H9 (cell line): ENCODE measurements at regions not wholly inside any gene's neighbourhood (a gene's known extent, or its start where the extent isn't known, plus 50 kb on each side); places are given as distances from the start of the nearest gene placed in this dataset.

Source experiments
- DNase-seq: peaks from one replicate; pipeline ENCODE4 v3.0.0-alpha.2; 2017
- H2AFZ ChIP-seq: one replicate; pipeline ENCODE4 v1.6.1; 2013; ENCODE audit warnings: mild to moderate bottlenecking, low read length, control low read depth, moderate library complexity
- H2AK5ac ChIP-seq: 2 replicates; pipeline ENCODE4 v1.6.1; 2013; ENCODE audit warnings: low read length, control low read depth, mixed read lengths; ENCODE audit not compliant: insufficient read length
- H2BK120ac ChIP-seq: one replicate; pipeline ENCODE4 v1.6.1; 2013; ENCODE audit warnings: low read depth, mild to moderate bottlenecking, low read length, control low read depth, inconsistent platforms; ENCODE audit not compliant: poor library complexity, severe bottlenecking
- H2BK12ac ChIP-seq: 2 replicates; pipeline ENCODE4 v1.6.1; 2013; ENCODE audit warnings: low read length, control low read depth, mixed read lengths, low read depth; ENCODE audit not compliant: insufficient read length
- H2BK15ac ChIP-seq: 2 replicates; pipeline ENCODE4 v1.6.1; 2013; ENCODE audit warnings: low read depth, low read length, control low read depth
- H2BK20ac ChIP-seq: one replicate; pipeline ENCODE4 v1.6.1; 2013; ENCODE audit warnings: low read depth, mild to moderate bottlenecking, low read length, control low read depth, inconsistent platforms; ENCODE audit not compliant: poor library complexity, severe bottlenecking
- H2BK5ac ChIP-seq: 2 replicates; pipeline ENCODE4 v1.6.1; 2013; ENCODE audit warnings: low read length, control low read depth, mixed read lengths; ENCODE audit not compliant: insufficient read length
- H3K14ac ChIP-seq: 2 replicates; pipeline ENCODE4 v1.6.1; 2013; ENCODE audit warnings: low read length, control low read depth; ENCODE audit not compliant: insufficient read depth
- H3K18ac ChIP-seq: 2 replicates; pipeline ENCODE4 v1.6.1; 2013; ENCODE audit warnings: low read depth, mild to moderate bottlenecking, mixed read lengths, low read length, control low read depth; ENCODE audit not compliant: insufficient read length
- H3K23ac ChIP-seq: 2 replicates; pipeline ENCODE4 v1.6.1; 2013; ENCODE audit warnings: low read length, control low read depth, mixed read lengths, low read depth; ENCODE audit not compliant: insufficient read length
- H3K23me2 ChIP-seq: 2 replicates; pipeline ENCODE4 v1.6.1; 2013; ENCODE audit warnings: low read depth, mild to moderate bottlenecking, mixed read lengths, low read length, control low read depth; ENCODE audit not compliant: insufficient read length, poor library complexity, severe bottlenecking
- H3K27ac ChIP-seq: 2 replicates; pipeline ENCODE4 v1.5.1; 2013; ENCODE audit warnings: low read length, control low read depth, mixed read lengths, low read depth; ENCODE audit not compliant: insufficient read length
- H3K27me3 ChIP-seq: 2 replicates; pipeline ENCODE4 v1.6.1; 2013; ENCODE audit warnings: low read length, control low read depth, inconsistent platforms; ENCODE audit not compliant: insufficient read depth
- H3K4ac ChIP-seq: 2 replicates; pipeline ENCODE4 v1.6.1; 2013; ENCODE audit warnings: low read depth, mild to moderate bottlenecking, control low read depth, inconsistent platforms, low read length, moderate library complexity
- H3K4me1 ChIP-seq: 2 replicates; pipeline ENCODE4 v1.6.1; 2013; ENCODE audit warnings: low read length, control low read depth, inconsistent platforms; ENCODE audit not compliant: insufficient read depth
- H3K4me2 ChIP-seq: 2 replicates; pipeline ENCODE4 v1.6.1; 2013; ENCODE audit warnings: low read length, control low read depth, mixed read lengths; ENCODE audit not compliant: insufficient read length, insufficient read depth
- H3K56ac ChIP-seq: 2 replicates; pipeline ENCODE4 v1.6.1; 2013; ENCODE audit warnings: low read depth, mild to moderate bottlenecking, mixed read lengths, low read length, control low read depth; ENCODE audit not compliant: insufficient read length
- H3K79me1 ChIP-seq: 2 replicates; pipeline ENCODE4 v1.6.1; 2013; ENCODE audit warnings: low read depth, mild to moderate bottlenecking, moderate library complexity, low read length, control low read depth, inconsistent platforms; ENCODE audit not compliant: insufficient read depth, poor library complexity, severe bottlenecking
- H3K79me2 ChIP-seq: 2 replicates; pipeline ENCODE4 v1.6.1; 2013; ENCODE audit warnings: low read length, control low read depth, inconsistent platforms; ENCODE audit not compliant: insufficient read depth
- H3K9ac ChIP-seq: 2 replicates; pipeline ENCODE4 v1.6.1; 2013; ENCODE audit warnings: low read length, control low read depth, mixed read lengths; ENCODE audit not compliant: insufficient read length; ENCODE audit errors: extremely low read depth
- H3K9me3 ChIP-seq: one replicate; pipeline ENCODE4 v1.6.1; 2013; ENCODE audit warnings: low read depth, low read length, inconsistent platforms; ENCODE audit not compliant: control insufficient read depth
- H3T11ph ChIP-seq: one replicate; pipeline ENCODE4 v1.6.1; 2013; ENCODE audit warnings: mild to moderate bottlenecking, low read length, control low read depth, inconsistent platforms
- H4K20me1 ChIP-seq: one replicate; pipeline ENCODE4 v1.6.1; 2013; ENCODE audit not compliant: control insufficient read depth, insufficient read length, insufficient read depth
- H4K5ac ChIP-seq: 2 replicates; pipeline ENCODE4 v1.6.1; 2013; ENCODE audit warnings: low read depth, mild to moderate bottlenecking, mixed read lengths, low read length, control low read depth; ENCODE audit not compliant: insufficient read length
- H4K8ac ChIP-seq: replicated peaks from 2 replicates; pipeline ENCODE4 v1.6.1; 2013; ENCODE audit warnings: low read length, control low read depth, mixed read lengths, low read depth; ENCODE audit not compliant: insufficient read length
- H4K91ac ChIP-seq: 2 replicates; pipeline ENCODE4 v1.6.1; 2013; ENCODE audit warnings: low read depth, mild to moderate bottlenecking, moderate library complexity, mixed read lengths, low read length, control low read depth; ENCODE audit not compliant: insufficient read length
- H3K27ac Mint-ChIP-seq, 3 experiments: 2 replicates in 2 of 3; 3 replicates in 1 of 3; pipeline ENCODE4 v1.8.0; 2020 to 2021; ENCODE audit warnings: mixed read lengths in 3 of 3, mild to moderate bottlenecking in 1 of 3, moderate library complexity in 1 of 3
- H3K27me3 Mint-ChIP-seq: 2 replicates; pipeline ENCODE4 v1.8.0; 2021; ENCODE audit warnings: low read depth, mild to moderate bottlenecking, moderate library complexity, mixed read lengths
- H3K36me3 Mint-ChIP-seq, 3 experiments: 2 replicates in 2 of 3; 3 replicates in 1 of 3; pipeline ENCODE4 v1.8.0; 2020 to 2021; ENCODE audit warnings: low read depth in 3 of 3, mixed read lengths in 3 of 3; ENCODE audit not compliant: insufficient read depth in 1 of 3
- H3K4me1 Mint-ChIP-seq, 2 experiments: 2 replicates each; pipeline ENCODE4 v1.8.0; 2020; ENCODE audit warnings: mixed read lengths in 2 of 2
- H3K4me3 Mint-ChIP-seq, 2 experiments: 2 replicates in 1 of 2; 3 replicates in 1 of 2; pipeline ENCODE4 v1.8.0; 2020 to 2021; ENCODE audit warnings: mild to moderate bottlenecking in 2 of 2, mixed read lengths in 2 of 2, moderate library complexity in 1 of 2
- H3K9me3 Mint-ChIP-seq, 2 experiments: 2 replicates in 1 of 2; 3 replicates in 1 of 2; pipeline ENCODE4 v1.8.0; 2020; ENCODE audit warnings: mild to moderate bottlenecking in 2 of 2, mixed read lengths in 2 of 2, moderate library complexity in 1 of 2
- CTCF ChIP-seq: fragments of 200-600 bp; sonication (generic); conservative IDR thresholded peaks from 3 replicates; pipeline ENCODE4 v1.8.0; 2021; ENCODE audit warnings: antibody characterized with exemption, mild to moderate bottlenecking
- whole genome bisulfite sequencing: extraction: QIAGEN DNeasy Blood & Tissue Kit; methylation state at CpG from one replicate; pipeline ENCODE4 v1.1.7; 2013; ENCODE audit warnings: missing lambda C conversion rate, low lambda C conversion rate, mixed read lengths; ENCODE audit not compliant: insufficient read length; ENCODE audit errors: extremely low coverage; 5-methylcytosine and 5-hydroxymethylcytosine counted together

DNA sequence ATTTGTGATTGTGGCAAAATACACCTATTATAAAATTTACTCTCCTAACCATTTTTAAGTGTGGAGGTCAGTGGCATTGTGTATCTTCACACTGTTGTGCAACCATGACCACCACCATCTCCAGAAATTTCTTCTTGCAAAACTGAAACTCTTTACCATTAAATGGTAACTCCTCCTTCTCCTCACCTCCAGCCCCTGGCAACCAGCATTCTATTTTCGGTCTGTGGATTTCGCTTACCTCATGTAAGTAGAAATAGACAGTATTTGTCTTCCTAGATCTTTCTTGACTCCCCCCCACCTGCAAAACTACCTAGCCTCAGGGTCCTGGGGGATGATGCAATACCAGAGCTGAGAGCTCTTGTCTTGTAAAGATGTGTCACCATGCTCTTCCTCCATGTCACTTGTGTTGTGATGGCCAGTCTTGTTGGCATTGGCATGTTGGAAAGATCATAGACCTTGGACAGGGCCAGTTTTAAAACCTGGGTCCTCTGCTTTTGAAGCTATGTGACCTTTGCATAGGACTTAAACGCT lies 71.1 kb upstream of the EMX2 start:
- Mint-ChIP-seq H3K4me3 (no peak overlapping the region), H3K4me1 (peaks cover 4 to 8% of the 10 kb centered on the region in 2 experiments), H3K9me3 (no peaks in the 10 kb centered on the region), H3K36me3 (peaks cover 0 to under 1% (median 0%) of the 10 kb centered on the region in 3 experiments; a peak in 2 of 7 replicates), H3K27ac (no peak overlapping the region), H3K27me3 (peaks cover 30% of the 10 kb centered on the region)
- no peak overlapping the region for H2AK5ac ChIP-seq
- no peak overlapping the region for H3K14ac ChIP-seq
- no peak overlapping the region for H2BK20ac ChIP-seq
- H3K56ac ChIP-seq, result no peak overlapping the region
- no peak overlapping the region for H2AFZ ChIP-seq
- no CpG with 5 or more reads among the region's 3 CpGs for WGBS
- no peak overlapping the region for H4K91ac ChIP-seq
- H3K27ac ChIP-seq, result no peak overlapping the region
- no peak overlapping the region for H2BK12ac ChIP-seq
- no peaks in the 10 kb centered on the region for H3K79me1 ChIP-seq
- DNase-seq, result no peak
- no peaks in the 10 kb centered on the region for H4K20me1 ChIP-seq
- H3K27me3 ChIP-seq, result no peaks in the 10 kb centered on the region
- no peak overlapping the region for H2BK5ac ChIP-seq
- no peaks in the 10 kb centered on the region for H3K79me2 ChIP-seq
- no peak overlapping the region for H2BK15ac ChIP-seq
- no peak overlapping the region for H4K5ac ChIP-seq
- no peak overlapping the region for H3K9ac ChIP-seq
- no peak overlapping the region for H3K18ac ChIP-seq
- no peak for TF ChIP-seq CTCF
- H3K4ac ChIP-seq, result no peak overlapping the region
- H3K9me3 ChIP-seq, result no peaks in the 10 kb centered on the region
- no peak overlapping the region for H3K23ac ChIP-seq
- H4K8ac ChIP-seq, result no peak overlapping the region
- no peak overlapping the region for H2BK120ac ChIP-seq
- no peak overlapping the region for H3K4me2 ChIP-seq
- no peaks in the 10 kb centered on the region for H3K23me2 ChIP-seq
- H3T11ph ChIP-seq, result no peak overlapping the region
- no peaks in the 10 kb centered on the region for H3K4me1 ChIP-seq
